H1 (cell line): ENCODE measurements at regions not wholly inside any gene's neighbourhood (a gene's known extent, or its start where the extent isn't known, plus 50 kb on each side); places are given as distances from the start of the nearest gene placed in this dataset.

Experiments
- CTCF ChIA-PET: fragments of 300-600 bp; sonication (Branson Sonifier 250); formaldehyde crosslinking; loops from one replicate; lab custom pipeline; 2021; ENCODE audit not compliant: partially characterized antibody; lab: Charles Lee
- POLR2A ChIA-PET: fragments of 300-600 bp; sonication (Branson Sonifier 250); formaldehyde crosslinking; loops from one replicate; lab custom pipeline; 2021; ENCODE audit warnings: inconsistent platforms; ENCODE audit not compliant: partially characterized antibody; lab: Charles Lee
- DNase-seq, 2 experiments: peaks; one replicate each; pipeline versions ENCODE4 v3.0.0 to v3.0.0-alpha.2; 2010 to 2022; ENCODE audit warnings: low spot score in 2 of 2, low read depth in 1 of 2, mixed read lengths in 1 of 2
- FAIRE-seq: peaks from 2 replicates; lab custom pipeline; 2011; peaks lifted over from hg19 to GRCh38; lab: Jason Lieb, UNC
- H2AFZ ChIP-seq: 2 replicates; pipeline ENCODE4 v1.8.1; 2012; ENCODE audit warnings: low read length, inconsistent platforms
- H2AK5ac ChIP-seq: 2 replicates; pipeline ENCODE4 v1.6.1; 2013; ENCODE audit warnings: low read depth, low read length
- H2BK120ac ChIP-seq: replicated peaks from 2 replicates; pipeline ENCODE3; 2013; ENCODE audit warnings: low read depth, low read length, inconsistent platforms
- H2BK12ac ChIP-seq: 2 replicates; pipeline ENCODE4 v1.6.1; 2013; ENCODE audit warnings: low read depth, low read length
- H2BK15ac ChIP-seq: 2 replicates; pipeline ENCODE4 v1.6.1; 2013; ENCODE audit warnings: low read length
- H2BK20ac ChIP-seq: 2 replicates; pipeline ENCODE4 v1.6.1; 2013; ENCODE audit warnings: low read length
- H2BK5ac ChIP-seq: 2 replicates; pipeline ENCODE4 v1.6.1; 2013; ENCODE audit warnings: low read depth, low read length
- H3K14ac ChIP-seq: 2 replicates; pipeline ENCODE4 v1.6.1; 2013; ENCODE audit warnings: inconsistent platforms; ENCODE audit not compliant: insufficient read length
- H3K18ac ChIP-seq: 2 replicates; pipeline ENCODE4 v1.6.1; 2013; ENCODE audit warnings: low read length; ENCODE audit errors: extremely low read depth
- H3K23ac ChIP-seq: 2 replicates; pipeline ENCODE4 v1.6.1; 2013; ENCODE audit warnings: inconsistent platforms; ENCODE audit not compliant: insufficient read length
- H3K23me2 ChIP-seq: 2 replicates; pipeline ENCODE4 v1.6.1; 2013; ENCODE audit warnings: low read depth, low read length
- H3K27ac ChIP-seq: 2 replicates; pipeline ENCODE4 v1.6.1; 2011; ENCODE audit warnings: low read depth, low read length, inconsistent platforms
- H3K27me3 ChIP-seq, 4 experiments: replicated peaks in 1 of 4; 1 replicate in 1 of 4; 2 replicates in 3 of 4; pipeline versions ENCODE4 v1.6.1 to v1.8.1; 2011 to 2013; ENCODE audit warnings: low read length in 3 of 4, mild to moderate bottlenecking in 3 of 4, inconsistent platforms in 2 of 4, mixed read lengths in 2 of 4, moderate library complexity in 1 of 4; ENCODE audit not compliant: control insufficient read depth in 3 of 4, insufficient read depth in 3 of 4; ENCODE audit errors: extremely low read depth in 1 of 4
- H3K36me3 ChIP-seq, 4 experiments: 2 replicates each; pipeline versions ENCODE4 v1.6.1 to v1.8.1; 2011 to 2013; ENCODE audit warnings: mild to moderate bottlenecking in 4 of 4, low read length in 3 of 4, moderate library complexity in 2 of 4, control low read depth in 1 of 4, inconsistent platforms in 1 of 4; ENCODE audit not compliant: insufficient read depth in 4 of 4, control insufficient read depth in 2 of 4
- H3K4ac ChIP-seq: replicated peaks from 2 replicates; pipeline ENCODE3; 2013; ENCODE audit warnings: low read length, low read depth, mixed read lengths, inconsistent platforms; ENCODE audit not compliant: insufficient read length
- H3K4me1 ChIP-seq, 4 experiments: replicated peaks in 1 of 4; 1 replicate in 1 of 4; 2 replicates in 3 of 4; pipeline versions ENCODE4 v1.6.1 to v1.8.1; 2011 to 2013; ENCODE audit warnings: low read length in 3 of 4, inconsistent platforms in 2 of 4, mixed read lengths in 1 of 4; ENCODE audit not compliant: insufficient read depth in 4 of 4, control insufficient read depth in 3 of 4
- H3K4me2 ChIP-seq, 2 experiments: 2 replicates each; pipeline versions ENCODE4 v1.6.1 to v1.8.1; 2011 to 2013; ENCODE audit warnings: low read depth in 2 of 2, low read length in 2 of 2, control low read depth in 1 of 2, inconsistent platforms in 1 of 2, mild to moderate bottlenecking in 1 of 2; ENCODE audit not compliant: insufficient read depth in 1 of 2
- H3K4me3 ChIP-seq, 4 experiments: fragments of 200-600, 300-600 bp in 1 of 4; sonication (generic), shearing (Covaris generic), sonication (Bioruptor Twin) in 1 of 4; 2 replicates each; pipeline versions ENCODE4 v1.5.1 to v1.8.1; 2011 to 2016; ENCODE audit warnings: low read length in 4 of 4, low read depth in 3 of 4, control low read depth in 2 of 4, inconsistent platforms in 2 of 4, mild to moderate bottlenecking in 2 of 4, mixed read lengths in 1 of 4, moderate library complexity in 1 of 4; ENCODE audit not compliant: insufficient read depth in 2 of 4; ENCODE audit errors: extremely low read depth in 1 of 4
- H3K56ac ChIP-seq: replicated peaks from 2 replicates; pipeline ENCODE3; 2013; ENCODE audit warnings: low read depth, mild to moderate bottlenecking, mixed read lengths, low read length, inconsistent platforms; ENCODE audit not compliant: insufficient read length
- H3K79me1 ChIP-seq: 2 replicates; pipeline ENCODE4 v1.6.1; 2013; ENCODE audit warnings: low read depth, low read length, control low read depth
- H3K79me2 ChIP-seq, 2 experiments: 2 replicates each; pipeline versions ENCODE4 v1.6.1 to v1.8.1; 2012 to 2013; ENCODE audit warnings: low read length in 2 of 2, mild to moderate bottlenecking in 2 of 2, inconsistent platforms in 1 of 2; ENCODE audit not compliant: insufficient read depth in 2 of 2, control insufficient read depth in 1 of 2
- H3K9ac ChIP-seq, 4 experiments: replicated peaks in 1 of 4; 1 replicate in 1 of 4; 2 replicates in 3 of 4; pipeline versions ENCODE4 v1.6.1 to v1.8.1; 2011 to 2013; ENCODE audit warnings: low read depth in 3 of 4, low read length in 3 of 4, control low read depth in 2 of 4, mild to moderate bottlenecking in 2 of 4, moderate library complexity in 2 of 4, inconsistent platforms in 1 of 4; ENCODE audit errors: extremely low read depth in 1 of 4
- H3K9me3 ChIP-seq, 2 experiments: 2 replicates each; pipeline versions ENCODE4 v1.6.1 to v1.8.1; 2012 to 2013; ENCODE audit warnings: mild to moderate bottlenecking in 2 of 2, moderate library complexity in 2 of 2, control low read depth in 1 of 2, inconsistent platforms in 1 of 2, low read depth in 1 of 2, low read length in 1 of 2, mixed read lengths in 1 of 2; ENCODE audit not compliant: insufficient read depth in 2 of 2
- H4K20me1 ChIP-seq, 2 experiments: replicated peaks in 1 of 2; 2 replicates each; pipeline versions ENCODE3 to v1.8.1; 2011 to 2013; ENCODE audit warnings: inconsistent platforms in 2 of 2, low read length in 2 of 2, mild to moderate bottlenecking in 1 of 2; ENCODE audit not compliant: insufficient read depth in 2 of 2, control insufficient read depth in 1 of 2
- H4K5ac ChIP-seq: 2 replicates; pipeline ENCODE4 v1.6.1; 2013; ENCODE audit warnings: low read length, low read depth, mixed read lengths, inconsistent platforms; ENCODE audit not compliant: insufficient read length
- H4K8ac ChIP-seq: 2 replicates; pipeline ENCODE4 v1.8.0; 2013; ENCODE audit warnings: mild to moderate bottlenecking, moderate library complexity, low read length, inconsistent platforms; ENCODE audit not compliant: insufficient read depth; ENCODE audit errors: extremely low read depth
- H4K91ac ChIP-seq: replicated peaks from 2 replicates; pipeline ENCODE3; 2013; ENCODE audit warnings: low read length, mixed read lengths, inconsistent platforms; ENCODE audit not compliant: insufficient read length
- CBX5 ChIP-seq: fragments of 300-800, 300-1000 bp; sonication (generic); IDR thresholded peaks from 2 replicates; pipeline ENCODE4 v1.7.1; 2016; ENCODE audit warnings: antibody characterized with exemption, low read length, low read depth
- CEBPB ChIP-seq: IDR thresholded peaks from 2 replicates; pipeline ENCODE4 v1.6.1; 2012; ENCODE audit warnings: low read depth, low read length
- CTBP2 ChIP-seq: IDR thresholded peaks from 2 replicates; pipeline ENCODE4 v1.7.0; 2011; ENCODE audit warnings: borderline replicate concordance, mild to moderate bottlenecking, moderate library complexity, mixed read lengths, low read length; ENCODE audit not compliant: insufficient read depth, insufficient read length
- EGR1 ChIP-seq: IDR thresholded peaks from 2 replicates; pipeline ENCODE4 v1.6.1; 2011; ENCODE audit warnings: low read depth, low read length, borderline replicate concordance
- SP2 ChIP-seq: IDR thresholded peaks from 2 replicates; pipeline ENCODE4 v1.6.1; 2012; ENCODE audit warnings: mild to moderate bottlenecking, low read length, inconsistent platforms
- SRF ChIP-seq: IDR thresholded peaks from 2 replicates; pipeline ENCODE4 v1.6.1; 2011; ENCODE audit warnings: mild to moderate bottlenecking, low read depth, low read length, moderate library complexity
- TAF1 ChIP-seq: IDR thresholded peaks from 2 replicates; pipeline ENCODE4 v1.6.1; 2011; ENCODE audit warnings: mild to moderate bottlenecking, low read depth, low read length
- TCF12 ChIP-seq: IDR thresholded peaks from 2 replicates; pipeline ENCODE4 v1.6.1; 2011; ENCODE audit warnings: low read depth, mild to moderate bottlenecking, low read length
- TEAD4 ChIP-seq: IDR thresholded peaks from 2 replicates; pipeline ENCODE4 v1.6.1; 2012; ENCODE audit warnings: low read depth, low read length, inconsistent platforms, mixed read lengths
- WGBS, 2 experiments: shearing (Covaris generic) in 1 of 2; methylation state at CpG; one replicate each; pipeline versions ENCODE4 v1.1.6 to v1.1.7; 2013 to 2015; ENCODE audit warnings: low lambda C conversion rate in 2 of 2, mixed read lengths in 2 of 2, inconsistent platforms in 1 of 2, low coverage in 1 of 2, missing lambda C conversion rate in 1 of 2; ENCODE audit not compliant: insufficient replicate concordance in 2 of 2, insufficient coverage in 1 of 2, insufficient read length in 1 of 2; ENCODE audit errors: extremely low coverage in 1 of 2, missing lambda C conversion rate in 1 of 2; 5-methylcytosine and 5-hydroxymethylcytosine counted together
- TF ChIP-seq, protein P1 (sequence below): IDR thresholded peaks from 2 replicates; pipeline ENCODE4 v1.6.1; 2012; ENCODE audit warnings: low read length, inconsistent platforms

DNA sequence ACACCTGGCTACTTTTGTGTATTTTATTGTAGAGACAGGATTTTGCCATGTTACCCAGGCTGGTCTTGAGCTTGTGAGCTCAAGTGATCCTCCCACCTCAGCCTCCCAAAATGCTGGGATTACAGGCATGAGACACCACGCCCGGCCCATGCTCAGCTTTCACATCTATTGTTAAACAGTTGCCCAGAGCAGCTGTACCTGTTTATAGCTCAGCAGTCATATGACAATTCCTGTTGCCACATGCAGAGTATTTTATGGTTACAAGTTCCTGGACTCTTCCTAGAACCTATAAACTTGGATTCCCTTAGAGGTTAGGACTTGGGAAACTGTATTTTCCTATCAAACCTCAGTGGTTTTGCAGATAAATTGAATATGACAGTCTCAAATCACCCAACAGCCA, 188.3 kb upstream of the KCNG1 start:
- Histone ChIP-seq H3K4me3 (no peak overlapping the region), H2AK5ac (no peak overlapping the region), H3K9ac (no peak overlapping the region), H3K9me3 (peaks cover 0 to 2% of the 10 kb centered on the region in 2 experiments; a peak in 1 of 4 replicates), H4K91ac (no peak overlapping the region), H2AFZ (no peak overlapping the region), H3K79me1 (no peaks in the 10 kb centered on the region), H3K79me2 (no peaks in the 10 kb centered on the region), H3K23me2 (no peaks in the 10 kb centered on the region; the same call in 1 of the 2 replicates), H3K4ac (no peak overlapping the region), H4K8ac (no peak overlapping the region), H4K20me1 (no peaks in the 10 kb centered on the region), H3K36me3 (no peaks in the 10 kb centered on the region), H3K56ac (no peak overlapping the region), H2BK12ac (no peak overlapping the region), H3K27ac (no peak overlapping the region), H2BK120ac (no peak overlapping the region), H3K23ac (no peak overlapping the region), H2BK15ac (no peak overlapping the region), H3K4me2 (no peak overlapping the region), H3K27me3 (no peaks in the 10 kb centered on the region; a peak in 2 of 7 replicates), H2BK20ac (no peak overlapping the region), H2BK5ac (no peak overlapping the region), H4K5ac (no peak overlapping the region), H3K14ac (no peak overlapping the region), H3K18ac (no peak overlapping the region), H3K4me1 (no peaks in the 10 kb centered on the region; a peak in 1 of 7 replicates)
- DNase-seq (no peak), FAIRE-seq (no peak)
- CTCF ChIA-PET = interaction anchor here (1.1 to 1.9 kb wide), 8 partner anchors 8 to 218 kb away, joined by 3 to 10 read pairs (median 5); no protein-coding TSS in a partner anchor
- 100% methylated on average over 2 of the region's 2 CpGs; no CpG with 5 or more reads in 1 of the 2 experiments for WGBS, 2 experiments
- TF ChIP-seq EGR1 = no peak
- TF ChIP-seq CTBP2 = no peak
- no peak for TF ChIP-seq SP2
- TF ChIP-seq TCF12 = no peak
- TF ChIP-seq CBX5 = no peak
- TF ChIP-seq TEAD4 = no peak
- TF ChIP-seq, protein P1, sequence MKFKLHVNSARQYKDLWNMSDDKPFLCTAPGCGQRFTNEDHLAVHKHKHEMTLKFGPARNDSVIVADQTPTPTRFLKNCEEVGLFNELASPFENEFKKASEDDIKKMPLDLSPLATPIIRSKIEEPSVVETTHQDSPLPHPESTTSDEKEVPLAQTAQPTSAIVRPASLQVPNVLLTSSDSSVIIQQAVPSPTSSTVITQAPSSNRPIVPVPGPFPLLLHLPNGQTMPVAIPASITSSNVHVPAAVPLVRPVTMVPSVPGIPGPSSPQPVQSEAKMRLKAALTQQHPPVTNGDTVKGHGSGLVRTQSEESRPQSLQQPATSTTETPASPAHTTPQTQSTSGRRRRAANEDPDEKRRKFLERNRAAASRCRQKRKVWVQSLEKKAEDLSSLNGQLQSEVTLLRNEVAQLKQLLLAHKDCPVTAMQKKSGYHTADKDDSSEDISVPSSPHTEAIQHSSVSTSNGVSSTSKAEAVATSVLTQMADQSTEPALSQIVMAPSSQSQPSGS = no peak
- TF ChIP-seq TAF1 = no peak
- no peak for TF ChIP-seq SRF
- TF ChIP-seq CEBPB = no peak
- POLR2A ChIA-PET = interaction anchor here (1.1 to 1.3 kb wide), 2 partner anchors 10 to 219 kb away, joined by 3 to 5 read pairs; no protein-coding TSS in a partner anchor
